ENCODE measurements at regions not wholly inside any gene's neighbourhood (a gene's known extent, or its start where the extent isn't known, plus 50 kb on each side); places are given as distances from the start of the nearest gene placed in this dataset.

- ATAC-seq = no peak
These were observed 297.2 kb upstream of the VSTM2A start for GRCh38 chr7:54245020-54245419.

More at GRCh38 chr7:54245020-54245419, 297.2 kb upstream of the VSTM2A start:
- H3K27ac ChIP-seq (ENCODE audit: extremely low read depth, low read depth, low read length) = no peak overlapping the region
- no peaks in the 10 kb centered on the region for H3K36me3 ChIP-seq (ENCODE audit: control insufficient read depth, insufficient read depth, low read length)
- DNase-seq (ENCODE audit: extremely low read depth in 1 of 4, low spot score in 3 of 4) (no peak), FAIRE-seq (no peak)
- H3K4me1 ChIP-seq (replicated peaks in 1 of 2; ENCODE audit: control insufficient read depth in 2 of 2, insufficient read depth in 2 of 2, low read length in 2 of 2) = no peaks in the 10 kb centered on the region
- no TSS peak for BruUV-seq (replicated peaks)
- in situ Hi-C loops (cut with MboI) (no loop called here), intact Hi-C loops (cut with micrococcal nuclease) (no loop called here)
- H4K20me1 ChIP-seq (replicated peaks; ENCODE audit: control insufficient read depth, insufficient read depth, low read length) = no peaks in the 10 kb centered on the region
- H3K79me2 ChIP-seq (ENCODE audit: control insufficient read depth, insufficient read depth, low read length) = no peaks in the 10 kb centered on the region
- no peak overlapping the region for H3K4me2 ChIP-seq (ENCODE audit: insufficient read depth, low read length)
- CTCF ChIA-PET (ENCODE audit: low intra/inter-chr PET ratio) = no interaction called here
- no peak overlapping the region for H3K9ac ChIP-seq (ENCODE audit: insufficient read depth in 1 of 2, low read depth in 2 of 2, low read length in 2 of 2)
- H2AFZ ChIP-seq (ENCODE audit: low read depth, low read length) = no peak overlapping the region
- no peaks in the 10 kb centered on the region for H3K27me3 ChIP-seq (ENCODE audit: control insufficient read depth in 2 of 2, insufficient read depth in 2 of 2, low read length in 2 of 2)
- no peak for TF ChIP-seq HEY1 (CRISPR knock-in tag; IDR thresholded peaks at IDR 0.05; ENCODE audit: borderline replicate concordance)
- no peak for TF ChIP-seq CEBPZ (IDR thresholded peaks at IDR 0.05; ENCODE audit: borderline replicate concordance, low read depth, low read length)
- no peak for TF ChIP-seq USF1 (CRISPR knock-in tag; IDR thresholded peaks at IDR 0.05)
- no peak for TF ChIP-seq MYNN (IDR thresholded peaks at IDR 0.05)
- TF ChIP-seq MYNN (CRISPR knock-in tag; IDR thresholded peaks at IDR 0.05) = no peak
- TF ChIP-seq, protein P1, sequence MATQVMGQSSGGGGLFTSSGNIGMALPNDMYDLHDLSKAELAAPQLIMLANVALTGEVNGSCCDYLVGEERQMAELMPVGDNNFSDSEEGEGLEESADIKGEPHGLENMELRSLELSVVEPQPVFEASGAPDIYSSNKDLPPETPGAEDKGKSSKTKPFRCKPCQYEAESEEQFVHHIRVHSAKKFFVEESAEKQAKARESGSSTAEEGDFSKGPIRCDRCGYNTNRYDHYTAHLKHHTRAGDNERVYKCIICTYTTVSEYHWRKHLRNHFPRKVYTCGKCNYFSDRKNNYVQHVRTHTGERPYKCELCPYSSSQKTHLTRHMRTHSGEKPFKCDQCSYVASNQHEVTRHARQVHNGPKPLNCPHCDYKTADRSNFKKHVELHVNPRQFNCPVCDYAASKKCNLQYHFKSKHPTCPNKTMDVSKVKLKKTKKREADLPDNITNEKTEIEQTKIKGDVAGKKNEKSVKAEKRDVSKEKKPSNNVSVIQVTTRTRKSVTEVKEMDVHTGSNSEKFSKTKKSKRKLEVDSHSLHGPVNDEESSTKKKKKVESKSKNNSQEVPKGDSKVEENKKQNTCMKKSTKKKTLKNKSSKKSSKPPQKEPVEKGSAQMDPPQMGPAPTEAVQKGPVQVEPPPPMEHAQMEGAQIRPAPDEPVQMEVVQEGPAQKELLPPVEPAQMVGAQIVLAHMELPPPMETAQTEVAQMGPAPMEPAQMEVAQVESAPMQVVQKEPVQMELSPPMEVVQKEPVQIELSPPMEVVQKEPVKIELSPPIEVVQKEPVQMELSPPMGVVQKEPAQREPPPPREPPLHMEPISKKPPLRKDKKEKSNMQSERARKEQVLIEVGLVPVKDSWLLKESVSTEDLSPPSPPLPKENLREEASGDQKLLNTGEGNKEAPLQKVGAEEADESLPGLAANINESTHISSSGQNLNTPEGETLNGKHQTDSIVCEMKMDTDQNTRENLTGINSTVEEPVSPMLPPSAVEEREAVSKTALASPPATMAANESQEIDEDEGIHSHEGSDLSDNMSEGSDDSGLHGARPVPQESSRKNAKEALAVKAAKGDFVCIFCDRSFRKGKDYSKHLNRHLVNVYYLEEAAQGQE (IDR thresholded peaks at IDR 0.05; ENCODE audit: borderline replicate concordance) = no peak
- TF ChIP-seq, protein P1 (CRISPR knock-in tag; IDR thresholded peaks at IDR 0.05; ENCODE audit: low read depth) = no peak
- no peak for TF ChIP-seq NFYB (IDR thresholded peaks at IDR 0.05; ENCODE audit: extremely low read depth, insufficient read length)
- WGBS (ENCODE audit: insufficient coverage, low coverage, missing lambda C conversion rate) = 18% methylated on average over 1 of the region's 1 CpG
- POLR2A ChIA-PET = no interaction called here
- H3K4me3 ChIP-seq = no peak overlapping the region
- H3K9me1 ChIP-seq (ENCODE audit: control insufficient read depth, insufficient read depth, low read length) = no peaks in the 10 kb centered on the region
- no peaks in the 10 kb centered on the region for H3K9me3 ChIP-seq (replicated peaks; ENCODE audit: control insufficient read depth, insufficient read depth, low read depth, low read length)
